ENCODE measurements at regions not wholly inside any gene's neighbourhood (a gene's known extent, or its start where the extent isn't known, plus 50 kb on each side); places are given as distances from the start of the nearest gene placed in this dataset.

GRCh38 chr4:125773931-125774330, 459.2 kb downstream of the FAT4 start:
- intact Hi-C loops (cut with micrococcal nuclease; ENCODE audit: unreplicated experiment) (no loop called here), in situ Hi-C loops (cut with HindIII; ENCODE audit: extremely low pct_ligation_motif_present, low pct_unique_long_range_greater_than_20kb) (no loop called here)
- Histone ChIP-seq H3K27me3 (ENCODE audit: control insufficient read depth in 1 of 2, insufficient read depth in 2 of 2, low read length in 2 of 2) (no peaks in the 10 kb centered on the region), H3K9me3 (ENCODE audit: low read length) (no peaks in the 10 kb centered on the region), H3K79me2 (ENCODE audit: insufficient read depth, low read length) (no peaks in the 10 kb centered on the region), H3K4me3 (replicated peaks in 1 of 3; ENCODE audit: insufficient read depth in 1 of 3, low read depth in 2 of 3, low read length in 3 of 3) (no peak overlapping the region), H3K4me1 (ENCODE audit: insufficient read depth, low read length) (no peaks in the 10 kb centered on the region), H3K36me3 (replicated peaks in 1 of 2; ENCODE audit: control insufficient read depth in 1 of 2, insufficient read depth in 2 of 2, low read length in 2 of 2) (no peaks in the 10 kb centered on the region), H2AFZ (ENCODE audit: low read length) (no peak overlapping the region), H4K20me1 (ENCODE audit: insufficient read depth, low read length) (no peaks in the 10 kb centered on the region), H3K4me2 (ENCODE audit: low read depth, low read length) (no peak overlapping the region), H3K9ac (ENCODE audit: insufficient read depth, low read depth, low read length) (no peak overlapping the region), H3K27ac (ENCODE audit: extremely low read length, insufficient read depth, low read length) (no peak overlapping the region)
- TF ChIP-seq ZMAT5 (CRISPR knock-in tag; IDR thresholded peaks at IDR 0.05; ENCODE audit: borderline replicate concordance, low read depth) (no peak), POLR2AphosphoS2 (IDR thresholded peaks at IDR 0.05; ENCODE audit: low read depth, low read length) (no peak), ZNF280D (CRISPR knock-in tag; IDR thresholded peaks at IDR 0.05) (no peak), ZNF605 (CRISPR knock-in tag; IDR thresholded peaks at IDR 0.05) (no peak), ZFP36L1 (CRISPR knock-in tag; IDR thresholded peaks at IDR 0.05) (no peak), ZNF234 (CRISPR knock-in tag; conservative IDR thresholded peaks at IDR 0.05) (no peak), REPIN1 (CRISPR knock-in tag; IDR thresholded peaks at IDR 0.05; ENCODE audit: borderline replicate concordance, low read depth) (no peak), MIER2 (CRISPR knock-in tag; IDR thresholded peaks at IDR 0.05) (no peak)
- ChIA-PET CTCF (ENCODE audit: low intra/inter-chr PET ratio, low total read pairs) (no interaction called here), POLR2A (no interaction called here)
- DNase-seq (ENCODE audit: low spot score): no peak
- no TSS peak for BruUV-seq (replicated peaks)
- no peak for ATAC-seq
- no peak for FAIRE-seq
- 5% methylated on average over 2 of the region's 2 CpGs for WGBS (ENCODE audit: low lambda C conversion rate)
